HG02884 (cell line): ENCODE measurements at regions not wholly inside any gene's neighbourhood (a gene's known extent, or its start where the extent isn't known, plus 50 kb on each side); places are given as distances from the start of the nearest gene placed in this dataset.

Experiments
- ATAC-seq: cut with Tn5 transposase; IDR thresholded peaks from one replicate; pipeline ENCODE4 v1.9.1; 2021; ENCODE audit warnings: mild to moderate bottlenecking, moderate library complexity; ENCODE audit not compliant: unreplicated experiment

GRCh38 chr9:103377667-103378066, 382.5 kb downstream of the CYLC2 start:
- no peak for ATAC-seq

- ATAC-seq: peak; percentile 97
These were observed 402.9 kb downstream of the CYLC2 start for GRCh38 chr9:103397868-103398600.

GRCh38 chr9:103399535-103399934, 404.4 kb downstream of the CYLC2 start:
- ATAC-seq: no peak

GRCh38 chr9:103407260-103407659, 412.1 kb downstream of the CYLC2 start:
- ATAC-seq: no peak

- no peak for ATAC-seq
These were observed 414.9 kb downstream of the CYLC2 start for GRCh38 chr9:103410059-103410458.

DNA sequence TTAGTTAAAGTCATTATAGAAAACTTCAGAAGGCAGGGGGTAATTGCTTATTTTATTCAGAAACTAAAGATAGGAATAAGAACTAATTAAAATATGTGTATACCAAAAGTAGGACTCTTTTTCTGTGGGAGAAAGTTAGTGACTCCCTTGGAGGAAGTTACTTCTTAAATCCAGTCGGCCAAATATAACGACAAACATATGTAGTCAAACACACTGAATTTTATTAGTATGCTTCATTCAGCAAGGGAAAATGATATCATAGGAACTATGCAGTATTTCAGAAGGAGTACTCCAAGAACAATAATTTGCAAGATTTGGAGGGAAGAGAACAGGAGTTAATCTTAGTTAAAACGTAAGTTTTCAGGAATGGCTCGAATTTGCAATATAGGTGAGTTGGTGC, 432.6 kb downstream of the CYLC2 start:
- no peak for ATAC-seq

GRCh38 chr9:103430469-103430868, 435.3 kb downstream of the CYLC2 start:
- no peak for ATAC-seq

- no peak for ATAC-seq
These were observed 436.7 kb downstream of the CYLC2 start for GRCh38 chr9:103431809-103432208.

GRCh38 chr9:103444176-103444575, 449.0 kb downstream of the CYLC2 start:
- no peak for ATAC-seq

DNA sequence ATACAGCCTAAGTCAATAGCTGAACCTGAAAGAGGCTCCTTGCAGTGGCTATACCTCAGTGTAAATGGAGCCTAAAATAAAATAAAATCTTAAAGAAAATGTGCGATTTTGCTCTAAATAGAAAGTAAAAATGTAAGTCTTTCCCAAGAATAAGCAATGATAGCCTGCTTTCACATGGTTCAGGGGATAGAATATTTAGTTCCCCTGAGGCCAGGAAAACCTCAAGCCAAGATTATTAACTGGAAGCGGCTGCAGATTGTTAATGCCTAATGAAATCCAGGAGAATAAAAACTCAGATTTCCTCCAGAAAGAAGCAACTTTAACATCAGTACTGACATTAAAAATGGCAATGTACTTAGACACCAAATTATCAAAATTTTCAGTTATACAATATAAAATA, 463.7 kb downstream of the CYLC2 start:
- ATAC-seq: no peak

DNA sequence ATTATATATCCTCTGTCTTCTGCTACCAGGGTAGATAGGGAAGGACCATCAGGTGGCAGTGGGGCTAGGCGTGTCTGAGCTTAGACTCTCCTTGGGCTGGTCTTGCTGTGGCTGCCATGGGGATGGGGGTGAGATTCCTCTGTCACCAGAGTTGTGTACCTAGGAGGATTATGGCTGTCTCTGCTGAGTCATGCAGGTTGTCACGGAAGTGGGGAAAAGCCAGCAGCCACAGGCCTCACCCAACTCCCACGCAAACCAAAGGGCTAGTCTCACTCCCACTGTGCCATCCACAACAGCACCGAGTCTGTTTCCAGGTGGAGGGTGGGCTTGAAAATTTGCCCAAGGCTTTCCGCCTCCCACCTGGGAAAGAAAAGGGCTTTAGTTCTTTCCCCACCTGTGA, 476.1 kb downstream of the CYLC2 start:
- no peak for ATAC-seq

- no peak for ATAC-seq
These were observed 479.0 kb downstream of the CYLC2 start for GRCh38 chr9:103474156-103474555.

DNA sequence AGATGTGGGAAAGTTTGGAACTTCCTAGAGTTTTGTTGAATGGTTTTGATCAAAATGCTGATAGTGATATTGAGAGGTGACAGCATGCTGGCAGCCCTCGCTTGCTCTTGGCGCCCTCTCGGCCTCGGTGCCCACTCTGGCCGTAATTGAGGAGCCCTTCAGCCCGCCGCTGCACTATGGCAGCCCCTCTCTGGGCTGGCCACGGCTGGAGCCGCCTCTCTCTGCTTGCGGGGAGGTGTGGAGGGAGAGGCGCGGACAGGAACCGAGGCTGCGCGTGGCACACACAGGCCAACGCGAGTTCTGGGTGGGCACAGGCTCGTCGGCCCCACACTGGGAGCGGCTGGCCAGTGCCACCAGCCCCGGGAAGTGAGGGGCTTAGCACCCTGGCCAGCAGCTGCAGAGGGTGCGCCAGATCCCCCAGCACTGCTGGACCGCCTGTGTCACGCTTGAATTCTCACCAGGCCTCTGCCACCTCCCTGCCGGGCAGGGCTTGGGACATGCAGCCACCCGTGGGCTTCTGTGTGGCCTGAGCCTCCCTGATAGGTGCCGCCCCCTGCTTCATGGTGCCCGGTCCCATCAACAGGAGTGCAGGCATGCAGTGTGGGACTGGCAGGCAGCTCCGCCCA, 488.5 kb downstream of the CYLC2 start:
- no peak for ATAC-seq

DNA sequence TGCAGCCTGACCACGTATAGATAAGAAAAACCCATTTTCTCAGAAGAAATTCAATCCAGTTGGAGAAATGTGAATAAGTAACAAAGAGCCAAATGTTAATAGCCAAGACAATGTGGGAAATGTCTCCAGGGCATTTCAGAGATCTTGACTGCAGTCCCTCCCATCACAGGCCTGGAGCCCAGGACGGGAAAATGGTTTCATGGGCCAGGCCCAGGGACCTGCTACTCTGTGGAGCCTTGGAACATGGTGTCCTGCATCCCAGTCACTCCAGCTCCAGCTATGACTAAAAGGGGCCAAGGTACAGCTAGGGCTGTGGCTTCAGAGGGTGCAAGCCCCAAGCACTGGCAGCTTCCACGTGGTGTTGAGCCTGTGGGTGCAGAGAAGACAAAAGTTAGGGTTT, 490.0 kb downstream of the CYLC2 start:
- ATAC-seq: no peak

DNA sequence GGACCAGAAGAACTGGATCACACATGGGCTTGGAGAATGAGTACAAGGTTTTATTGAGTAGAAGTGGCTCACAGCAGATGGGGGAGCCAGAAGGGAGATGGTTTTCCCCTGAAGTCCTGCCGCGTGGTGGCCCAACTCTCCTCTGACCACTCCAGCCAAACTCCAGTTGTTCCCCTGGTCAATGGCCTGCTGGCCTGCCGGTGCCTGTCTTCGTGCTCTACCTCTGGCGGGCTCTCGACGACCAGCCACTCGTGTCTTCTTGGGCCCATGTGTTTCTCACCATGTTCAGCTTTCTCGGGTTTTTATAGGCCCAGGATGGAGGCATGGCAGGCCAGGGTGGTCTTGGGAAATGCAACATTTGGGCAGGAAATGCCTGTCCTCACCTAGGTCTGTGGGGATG, 519.6 kb downstream of the CYLC2 start:
- no peak for ATAC-seq

DNA sequence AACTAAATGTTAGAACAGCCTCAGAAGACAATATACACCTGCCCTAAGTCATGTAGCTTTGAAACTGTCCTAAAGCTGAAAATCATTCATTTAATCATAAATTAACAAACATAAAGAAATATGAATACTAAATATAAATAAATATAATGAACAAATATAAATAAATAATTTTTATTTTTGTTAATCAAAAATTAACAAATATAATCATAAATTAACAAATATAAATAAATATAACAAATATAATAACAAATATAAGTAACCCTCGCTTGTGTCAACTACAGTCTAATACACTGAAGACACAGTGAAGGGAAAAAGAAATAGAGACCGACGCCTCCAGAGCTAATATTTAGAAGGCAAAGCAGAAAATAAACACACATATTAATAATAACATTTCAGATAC, 527.3 kb downstream of the CYLC2 start:
- no peak for ATAC-seq

DNA sequence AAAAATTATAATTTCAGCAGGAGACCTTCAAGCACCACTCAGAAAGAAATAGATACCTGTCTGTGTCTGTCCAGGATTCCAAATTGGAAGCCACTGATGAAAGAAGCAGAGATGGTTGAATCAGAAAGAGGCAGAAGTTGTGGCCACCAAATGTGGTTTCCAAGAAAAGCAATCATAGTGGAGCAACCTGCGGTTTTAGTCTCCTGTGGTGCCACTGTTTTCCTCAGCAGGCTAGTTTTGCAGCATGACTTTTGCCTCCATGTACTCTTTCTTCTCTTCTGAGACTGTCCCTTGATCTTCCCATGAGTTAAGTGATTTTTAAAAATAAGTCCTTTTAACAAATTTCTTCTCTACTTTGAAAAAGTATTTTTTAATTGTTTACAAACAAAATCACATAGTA, 535.8 kb downstream of the CYLC2 start:
- no peak for ATAC-seq

DNA sequence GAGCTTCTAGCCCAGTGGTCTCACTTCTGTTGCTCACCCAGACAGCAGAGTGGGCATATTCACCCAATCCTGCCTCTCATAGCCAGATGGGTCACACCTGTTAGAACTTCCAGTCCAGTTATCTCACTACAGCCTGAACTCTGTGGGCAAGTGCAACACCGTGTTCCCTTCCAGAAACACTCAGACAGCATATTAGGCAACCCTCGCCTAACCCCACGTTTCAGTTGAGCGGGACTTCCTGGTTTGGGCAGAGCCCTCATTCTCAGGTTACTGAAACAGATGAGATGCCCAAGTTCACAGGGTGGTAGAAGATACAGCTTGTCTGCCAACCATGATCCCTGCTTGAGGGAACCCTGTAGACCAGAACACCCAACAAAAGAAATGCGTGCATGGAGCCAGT, 538.2 kb downstream of the CYLC2 start:
- ATAC-seq: no peak

GRCh38 chr9:103537426-103537825, 542.3 kb downstream of the CYLC2 start:
- ATAC-seq: no peak

GRCh38 chr9:103545260-103545659, 548.8 kb upstream of the SMC2 start:
- no peak for ATAC-seq

DNA sequence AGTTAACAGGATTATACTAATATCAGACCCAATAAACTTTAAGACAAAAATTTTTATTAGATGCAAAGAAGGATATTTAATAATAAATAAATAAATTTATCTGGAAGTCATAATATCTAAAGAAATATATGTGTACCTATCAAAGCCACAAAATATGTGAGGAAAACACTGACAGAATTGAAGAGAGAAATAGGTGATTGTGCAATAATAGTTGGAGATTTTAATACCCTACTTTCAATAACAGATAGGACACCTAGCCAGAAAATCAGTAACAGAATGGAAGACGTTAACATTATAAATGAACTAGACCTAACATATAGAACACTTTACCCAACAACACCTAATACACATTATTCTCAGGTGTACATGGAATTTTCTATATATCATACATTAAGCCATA, 541.4 kb upstream of the SMC2 start:
- ATAC-seq: no peak

- ATAC-seq: no peak
These were observed 520.1 kb upstream of the SMC2 start for GRCh38 chr9:103574056-103574455.

DNA sequence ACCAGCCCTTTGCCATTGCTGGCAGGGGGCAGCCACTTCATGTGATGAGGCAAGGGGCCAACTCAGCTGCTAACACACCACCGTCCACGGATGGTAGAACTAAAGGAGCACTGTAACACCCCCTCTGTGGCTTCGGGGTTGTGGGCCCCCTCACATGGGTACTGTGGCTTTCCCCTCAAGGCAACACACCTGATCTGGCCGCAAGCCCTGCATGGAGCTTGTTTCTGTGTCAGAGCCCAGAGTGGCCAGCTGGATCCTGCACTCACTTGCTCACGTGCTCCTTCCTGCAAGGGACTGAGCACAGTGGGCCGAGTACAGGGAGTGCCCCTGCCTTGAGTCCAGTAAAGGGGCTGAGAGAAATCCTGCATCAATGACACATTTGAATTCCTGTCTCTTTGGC, 507.4 kb upstream of the SMC2 start:
- ATAC-seq: no peak
